ENCODE measurements at regions not wholly inside any gene's neighbourhood (a gene's known extent, or its start where the extent isn't known, plus 50 kb on each side); places are given as distances from the start of the nearest gene placed in this dataset.
"Not testable (repeated sequence)": the region's sequence is repeated elsewhere in the genome, so short reads cannot be mapped to it uniquely, and the experiment has no call there.

GRCh38 chr3:193033226-193033780, 115.6 kb upstream of the MB21D2 start:
- Histone ChIP-seq H3K27ac (ENCODE audit: insufficient read depth, low read depth, low read length) (no peak overlapping the region), H3K4me3 (replicated peaks in 1 of 3; ENCODE audit: insufficient read depth in 1 of 3, low read depth in 1 of 3, low read length in 3 of 3) (no peak overlapping the region), H3K9ac (replicated peaks; ENCODE audit: extremely low read depth, insufficient read depth, low read length) (no peak overlapping the region), H3K9me3 (replicated peaks; ENCODE audit: control insufficient read depth, insufficient read depth, low read length) (no peaks in the 10 kb centered on the region), H3K9me1 (replicated peaks; ENCODE audit: control insufficient read depth, extremely low read depth, insufficient read depth, low read length) (no peaks in the 10 kb centered on the region), H3K79me2 (ENCODE audit: control insufficient read depth, insufficient read depth, low read length) (no peaks in the 10 kb centered on the region), H3K4me2 (ENCODE audit: insufficient read depth, low read length) (no peak overlapping the region), H3K27me3 (ENCODE audit: control insufficient read depth in 2 of 2, insufficient read depth in 2 of 2, low read length in 2 of 2) (peaks cover 0 to 7% of the 10 kb centered on the region in 2 experiments), H4K20me1 (replicated peaks; ENCODE audit: control insufficient read depth, extremely low read depth, insufficient read depth, low read length) (no peaks in the 10 kb centered on the region), H3K4me1 (ENCODE audit: control insufficient read depth, extremely low read depth, insufficient read depth, low read length) (no peaks in the 10 kb centered on the region), H3K36me3 (ENCODE audit: control insufficient read depth in 2 of 2, extremely low read depth in 1 of 2, insufficient read depth in 2 of 2, low read length in 2 of 2) (no peaks in the 10 kb centered on the region), H2AFZ (ENCODE audit: low read depth, low read length) (no peak overlapping the region)
- no peak for FAIRE-seq
- dilution Hi-C loops (cut with MboI; ENCODE audit: extremely low pct_ligation_motif_present, low sequenced_read_pairs), result no loop called here
- DNase-seq (ENCODE audit: low read depth, low spot score), result no peak
- intact Hi-C loops (cut with micrococcal nuclease), result no loop called here
- BruUV-seq (replicated peaks), result no TSS peak
- POLR2A ChIA-PET, result no interaction called here
- TF ChIP-seq JUN (IDR thresholded peaks at IDR 0.05; ENCODE audit: borderline replicate concordance, insufficient read depth, insufficient read length, low read depth) (no peak), MAX (IDR thresholded peaks at IDR 0.05; ENCODE audit: insufficient read depth, insufficient read length) (no peak), FOS (IDR thresholded peaks at IDR 0.05; ENCODE audit: borderline replicate concordance, insufficient read depth, low read length) (no peak), EZH2 (IDR thresholded peaks at IDR 0.05; ENCODE audit: borderline replicate concordance, low read depth, low read length, severe bottlenecking) (no peak), POLR2A (IDR thresholded peaks at IDR 0.05; ENCODE audit: low read depth, low read length) (no peak), MYC (IDR thresholded peaks at IDR 0.05; ENCODE audit: low read depth, low read length) (no peak), POLR2AphosphoS5 (IDR thresholded peaks at IDR 0.05; ENCODE audit: insufficient read depth, low read depth, low read length) (no peak), GATA2 (IDR thresholded peaks at IDR 0.05; ENCODE audit: insufficient read depth, insufficient read length, low read depth, low read length) (no peak), CTCF (IDR thresholded peaks at IDR 0.05; ENCODE audit: extremely low read depth in 1 of 2, insufficient read depth in 1 of 2, low read depth in 1 of 2, low read length in 2 of 2) (no peak)
- CTCF ChIA-PET, result interaction anchor here (1.5 kb wide), 1 partner anchor 8 kb away, joined by 4 read pairs; no protein-coding TSS in a partner anchor

GRCh38 chr3:193037828-193038227, 120.2 kb upstream of the MB21D2 start:
- POLR2A ChIA-PET; H2AFZ ChIP-seq (ENCODE audit: low read depth, low read length); H3K9ac ChIP-seq (replicated peaks; ENCODE audit: extremely low read depth, insufficient read depth, low read length); intact Hi-C loops (cut with micrococcal nuclease); H3K4me2 ChIP-seq (ENCODE audit: insufficient read depth, low read length); H3K9me3 ChIP-seq (replicated peaks; ENCODE audit: control insufficient read depth, insufficient read depth, low read length); FAIRE-seq; H3K36me3 ChIP-seq (ENCODE audit: control insufficient read depth in 2 of 2, extremely low read depth in 1 of 2, insufficient read depth in 2 of 2, low read length in 2 of 2); H3K4me1 ChIP-seq (ENCODE audit: control insufficient read depth, extremely low read depth, insufficient read depth, low read length); H3K27me3 ChIP-seq (ENCODE audit: control insufficient read depth in 2 of 2, insufficient read depth in 2 of 2, low read length in 2 of 2); H3K27ac ChIP-seq (ENCODE audit: insufficient read depth, low read depth, low read length); BruUV-seq (replicated peaks); H3K4me3 ChIP-seq (replicated peaks in 1 of 3; ENCODE audit: insufficient read depth in 1 of 3, low read depth in 1 of 3, low read length in 3 of 3); DNase-seq (ENCODE audit: low read depth, low spot score); H4K20me1 ChIP-seq (replicated peaks; ENCODE audit: control insufficient read depth, extremely low read depth, insufficient read depth, low read length); H3K79me2 ChIP-seq (ENCODE audit: control insufficient read depth, insufficient read depth, low read length); dilution Hi-C loops (cut with MboI; ENCODE audit: extremely low pct_ligation_motif_present, low sequenced_read_pairs); H3K9me1 ChIP-seq (replicated peaks; ENCODE audit: control insufficient read depth, extremely low read depth, insufficient read depth, low read length): not testable (repeated sequence)
- CTCF ChIA-PET, result interaction anchor here (6.9 kb wide), 1 partner anchor 222 kb away, joined by 273 read pairs; no protein-coding TSS in a partner anchor
